Small intestine (tissue), 7 donors: ENCODE measurements at regions not wholly inside any gene's neighbourhood (a gene's known extent, or its start where the extent isn't known, plus 50 kb on each side); places are given as distances from the start of the nearest gene placed in this dataset.

Experiments used
- DNase-seq, 2 donors: peaks; one replicate each; pipeline versions ENCODE4 v3.0.0 to v3.0.0-alpha.2; 2013
- FAIRE-seq: peaks from 2 replicates; lab custom pipeline; 2012; peaks lifted over from hg19 to GRCh38; lab: Jason Lieb, UNC
- H3K27ac ChIP-seq, 3 donors: one replicate each; pipeline ENCODE4 v1.5.1; 2013; ENCODE audit warnings: low read length in 2 of 3, mild to moderate bottlenecking in 2 of 3, control low read depth in 1 of 3, inconsistent platforms in 1 of 3, low read depth in 1 of 3, moderate library complexity in 1 of 3
- H3K27me3 ChIP-seq, 3 donors: one replicate each; pipeline ENCODE4 v1.6.1; 2013; ENCODE audit warnings: low read length in 3 of 3, inconsistent platforms in 1 of 3; ENCODE audit not compliant: control insufficient read depth in 3 of 3, insufficient read depth in 3 of 3
- H3K36me3 ChIP-seq, 3 donors: one replicate each; pipeline ENCODE4 v1.6.1; 2013; ENCODE audit warnings: low read length in 3 of 3, inconsistent platforms in 1 of 3, low read depth in 1 of 3, mild to moderate bottlenecking in 1 of 3, moderate library complexity in 1 of 3; ENCODE audit not compliant: control insufficient read depth in 3 of 3, insufficient read depth in 2 of 3
- H3K4me1 ChIP-seq, 3 donors: one replicate each; pipeline ENCODE4 v1.6.1; 2013; ENCODE audit warnings: low read length in 2 of 3, inconsistent platforms in 1 of 3, low read depth in 1 of 3, mild to moderate bottlenecking in 1 of 3, moderate library complexity in 1 of 3; ENCODE audit not compliant: control insufficient read depth in 3 of 3, insufficient read depth in 2 of 3
- H3K4me3 ChIP-seq, 3 donors: one replicate each; pipeline ENCODE4 v1.5.1; 2013; ENCODE audit warnings: low read length in 3 of 3, control low read depth in 1 of 3, inconsistent platforms in 1 of 3, low read depth in 1 of 3, mild to moderate bottlenecking in 1 of 3, moderate library complexity in 1 of 3
- H3K9me3 ChIP-seq, 2 donors: one replicate each; pipeline ENCODE4 v1.6.1; 2013; ENCODE audit warnings: low read depth in 1 of 2, low read length in 1 of 2; ENCODE audit not compliant: control insufficient read depth in 2 of 2, insufficient read depth in 1 of 2
- WGBS, 3 donors: extraction: QIAGEN DNeasy Blood & Tissue Kit; methylation state at CpG; one replicate each; pipeline ENCODE4 v1.1.7; 2013; 5-methylcytosine and 5-hydroxymethylcytosine counted together
- donor health status: healthy with polysubstance abuse.
- donor health status: control.
- donor health status: control.
- donor health status: Bipolar disorder and iron deficiency.
- donor health status: healthy.

GRCh38 chr7:42453931-42454361, 216.9 kb upstream of the GLI3 start:
- Histone ChIP-seq H3K4me1 (peaks cover 0 to 3% (median 0%) of the 10 kb centered on the region in 3 donors), H3K36me3 (no peaks in the 10 kb centered on the region), H3K4me3 (no peak overlapping the region), H3K27ac (no peak overlapping the region), H3K27me3 (peaks cover 0 to 3% (median 0%) of the 10 kb centered on the region in 3 donors), H3K9me3 (no peaks in the 10 kb centered on the region)
- DNase-seq = no peak
- FAIRE-seq = no peak
- 64 to 87% (median 82%) methylated on average over 9 of the region's 9 CpGs for WGBS, 3 donors

- WGBS, 3 donors = 57 to 76% (median 68%) methylated on average over 4 of the region's 4 CpGs
Observed at GRCh38 chr7:42452356-42452755, 215.3 kb upstream of the GLI3 start.

GRCh38 chr7:42449431-42449830, 212.4 kb upstream of the GLI3 start:
- Histone ChIP-seq H3K4me3 (no peak overlapping the region), H3K36me3 (no peaks in the 10 kb centered on the region), H3K27me3 (no peaks in the 10 kb centered on the region), H3K9me3 (no peaks in the 10 kb centered on the region), H3K27ac (no peak overlapping the region), H3K4me1 (peaks cover 0 to 3% (median 0%) of the 10 kb centered on the region in 3 donors)
- 85 to 93% (median 89%) methylated on average over 5 of the region's 5 CpGs for WGBS, 3 donors
- no peak for DNase-seq
- FAIRE-seq = no peak

More at GRCh38 chr7:42452356-42452755, 215.3 kb upstream of the GLI3 start:
- H3K36me3 ChIP-seq = no peaks in the 10 kb centered on the region
- FAIRE-seq (no peak), DNase-seq (no peak)
- H3K27me3 ChIP-seq = no peaks in the 10 kb centered on the region
- H3K27ac ChIP-seq = no peak overlapping the region
- H3K4me3 ChIP-seq = no peak overlapping the region
- H3K4me1 ChIP-seq = peaks cover 0 to 3% (median 0%) of the 10 kb centered on the region in 3 donors
- no peaks in the 10 kb centered on the region for H3K9me3 ChIP-seq

- WGBS, 3 donors = 42 to 63% (median 54%) methylated on average over 1 of the region's 1 CpG
- H3K4me3 ChIP-seq = no peak overlapping the region
- no peak overlapping the region for H3K27ac ChIP-seq
- H3K27me3 ChIP-seq = no peaks in the 10 kb centered on the region
- peaks cover 0 to 3% (median 0%) of the 10 kb centered on the region in 3 donors for H3K4me1 ChIP-seq
- H3K36me3 ChIP-seq = no peaks in the 10 kb centered on the region
- no peaks in the 10 kb centered on the region for H3K9me3 ChIP-seq
- FAIRE-seq (no peak), DNase-seq (no peak)
Observed at GRCh38 chr7:42448901-42449300, 211.9 kb upstream of the GLI3 start.

GRCh38 chr7:42445691-42446090, 208.7 kb upstream of the GLI3 start:
- FAIRE-seq = no peak
- Histone ChIP-seq H3K9me3 (peaks cover 0 to 6% of the 10 kb centered on the region in 2 donors), H3K4me3 (no peak overlapping the region), H3K4me1 (no peaks in the 10 kb centered on the region), H3K36me3 (no peaks in the 10 kb centered on the region), H3K27ac (no peak overlapping the region), H3K27me3 (no peaks in the 10 kb centered on the region)
- DNase-seq = no peak

GRCh38 chr7:42440951-42441350, 203.9 kb upstream of the GLI3 start:
- no peaks in the 10 kb centered on the region for H3K36me3 ChIP-seq
- no peak overlapping the region for H3K4me3 ChIP-seq
- H3K27me3 ChIP-seq = no peaks in the 10 kb centered on the region
- H3K9me3 ChIP-seq = peaks cover 0 to 10% of the 10 kb centered on the region in 2 donors
- H3K27ac ChIP-seq = no peak overlapping the region
- WGBS, 3 donors = 92 to 96% (median 94%) methylated on average over 5 of the region's 5 CpGs
- DNase-seq (no peak), FAIRE-seq (no peak)
- no peaks in the 10 kb centered on the region for H3K4me1 ChIP-seq

GRCh38 chr7:42432644-42433043, 195.6 kb upstream of the GLI3 start:
- Histone ChIP-seq H3K4me3 (no peak overlapping the region), H3K9me3 (no peaks in the 10 kb centered on the region), H3K27me3 (no peaks in the 10 kb centered on the region), H3K27ac (no peak overlapping the region), H3K4me1 (peaks cover 0 to 10% (median 3%) of the 10 kb centered on the region in 3 donors), H3K36me3 (no peaks in the 10 kb centered on the region)
- peak; percentile 34 to 49 for DNase-seq
- WGBS, 3 donors = 7 to 18% (median 13%) methylated on average over 1 of the region's 1 CpG
- FAIRE-seq = no peak

- no peak overlapping the region for H3K27ac ChIP-seq
- 53 to 76% (median 76%) methylated on average over 2 of the region's 2 CpGs for WGBS, 3 donors
- H3K36me3 ChIP-seq = no peaks in the 10 kb centered on the region
- H3K27me3 ChIP-seq = no peaks in the 10 kb centered on the region
- no peak for DNase-seq
- no peak for FAIRE-seq
- peaks cover 0 to 10% (median 3%) of the 10 kb centered on the region in 3 donors for H3K4me1 ChIP-seq
- H3K9me3 ChIP-seq = no peaks in the 10 kb centered on the region
- H3K4me3 ChIP-seq = no peak overlapping the region
Observed at GRCh38 chr7:42431873-42432272, 194.9 kb upstream of the GLI3 start.

- DNase-seq (no peak), FAIRE-seq (no peak)
- no peaks in the 10 kb centered on the region for H3K9me3 ChIP-seq
- no peak overlapping the region for H3K4me3 ChIP-seq
- H3K27me3 ChIP-seq = no peaks in the 10 kb centered on the region
- H3K4me1 ChIP-seq = peaks cover 0 to 10% (median 3%) of the 10 kb centered on the region in 3 donors
- H3K36me3 ChIP-seq = no peaks in the 10 kb centered on the region
- no peak overlapping the region for H3K27ac ChIP-seq
- 62 to 69% (median 66%) methylated on average over 4 of the region's 4 CpGs for WGBS, 3 donors
Observed at GRCh38 chr7:42429339-42429738, 192.3 kb upstream of the GLI3 start.
